ENCODE measurements at regions not wholly inside any gene's neighbourhood (a gene's known extent, or its start where the extent isn't known, plus 50 kb on each side); places are given as distances from the start of the nearest gene placed in this dataset.

- TF ChIP-seq ZNF426 (tag by site-specific recombination; IDR thresholded peaks at IDR 0.05) (no peak), ZNF624 (tag by site-specific recombination; IDR thresholded peaks at IDR 0.05) (no peak), BCL11B (tag by site-specific recombination; IDR thresholded peaks at IDR 0.05; ENCODE audit: low read depth) (no peak), PBX3 (CRISPR knock-in tag; IDR thresholded peaks at IDR 0.05) (no peak), ZNF394 (tag by site-specific recombination; IDR thresholded peaks at IDR 0.05; ENCODE audit: borderline replicate concordance) (no peak), ZNF791 (tag by site-specific recombination; IDR thresholded peaks at IDR 0.05) (no peak), WT1 (tag by site-specific recombination; IDR thresholded peaks at IDR 0.05) (no peak), ZNF639 (tag by site-specific recombination; IDR thresholded peaks at IDR 0.05) (no peak), ZBTB20 (tag by site-specific recombination; IDR thresholded peaks at IDR 0.05) (no peak), IKZF3 (tag by site-specific recombination; IDR thresholded peaks at IDR 0.05) (no peak), GLI4 (tag by site-specific recombination; IDR thresholded peaks at IDR 0.05) (no peak), ZNF423 (tag by site-specific recombination; IDR thresholded peaks at IDR 0.05) (no peak), KLF10 (tag by site-specific recombination; IDR thresholded peaks at IDR 0.05) (no peak), ZNF157 (tag by site-specific recombination; IDR thresholded peaks at IDR 0.05) (no peak), ZNF830 (tag by site-specific recombination; IDR thresholded peaks at IDR 0.05; ENCODE audit: low read depth) (no peak), ZXDB (tag by site-specific recombination; IDR thresholded peaks at IDR 0.05) (no peak), ZNF184 (tag by site-specific recombination; IDR thresholded peaks at IDR 0.05) (no peak)
- TF ChIP-seq, protein P1, sequence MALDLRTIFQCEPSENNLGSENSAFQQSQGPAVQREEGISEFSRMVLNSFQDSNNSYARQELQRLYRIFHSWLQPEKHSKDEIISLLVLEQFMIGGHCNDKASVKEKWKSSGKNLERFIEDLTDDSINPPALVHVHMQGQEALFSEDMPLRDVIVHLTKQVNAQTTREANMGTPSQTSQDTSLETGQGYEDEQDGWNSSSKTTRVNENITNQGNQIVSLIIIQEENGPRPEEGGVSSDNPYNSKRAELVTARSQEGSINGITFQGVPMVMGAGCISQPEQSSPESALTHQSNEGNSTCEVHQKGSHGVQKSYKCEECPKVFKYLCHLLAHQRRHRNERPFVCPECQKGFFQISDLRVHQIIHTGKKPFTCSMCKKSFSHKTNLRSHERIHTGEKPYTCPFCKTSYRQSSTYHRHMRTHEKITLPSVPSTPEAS (tag by site-specific recombination; IDR thresholded peaks at IDR 0.05) = no peak
- TF ChIP-seq, protein P2, sequence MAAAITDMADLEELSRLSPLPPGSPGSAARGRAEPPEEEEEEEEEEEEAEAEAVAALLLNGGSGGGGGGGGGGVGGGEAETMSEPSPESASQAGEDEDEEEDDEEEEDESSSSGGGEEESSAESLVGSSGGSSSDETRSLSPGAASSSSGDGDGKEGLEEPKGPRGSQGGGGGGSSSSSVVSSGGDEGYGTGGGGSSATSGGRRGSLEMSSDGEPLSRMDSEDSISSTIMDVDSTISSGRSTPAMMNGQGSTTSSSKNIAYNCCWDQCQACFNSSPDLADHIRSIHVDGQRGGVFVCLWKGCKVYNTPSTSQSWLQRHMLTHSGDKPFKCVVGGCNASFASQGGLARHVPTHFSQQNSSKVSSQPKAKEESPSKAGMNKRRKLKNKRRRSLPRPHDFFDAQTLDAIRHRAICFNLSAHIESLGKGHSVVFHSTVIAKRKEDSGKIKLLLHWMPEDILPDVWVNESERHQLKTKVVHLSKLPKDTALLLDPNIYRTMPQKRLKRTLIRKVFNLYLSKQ (tag by site-specific recombination; IDR thresholded peaks at IDR 0.05; ENCODE audit: borderline replicate concordance) = no peak
- TF ChIP-seq, protein P3, sequence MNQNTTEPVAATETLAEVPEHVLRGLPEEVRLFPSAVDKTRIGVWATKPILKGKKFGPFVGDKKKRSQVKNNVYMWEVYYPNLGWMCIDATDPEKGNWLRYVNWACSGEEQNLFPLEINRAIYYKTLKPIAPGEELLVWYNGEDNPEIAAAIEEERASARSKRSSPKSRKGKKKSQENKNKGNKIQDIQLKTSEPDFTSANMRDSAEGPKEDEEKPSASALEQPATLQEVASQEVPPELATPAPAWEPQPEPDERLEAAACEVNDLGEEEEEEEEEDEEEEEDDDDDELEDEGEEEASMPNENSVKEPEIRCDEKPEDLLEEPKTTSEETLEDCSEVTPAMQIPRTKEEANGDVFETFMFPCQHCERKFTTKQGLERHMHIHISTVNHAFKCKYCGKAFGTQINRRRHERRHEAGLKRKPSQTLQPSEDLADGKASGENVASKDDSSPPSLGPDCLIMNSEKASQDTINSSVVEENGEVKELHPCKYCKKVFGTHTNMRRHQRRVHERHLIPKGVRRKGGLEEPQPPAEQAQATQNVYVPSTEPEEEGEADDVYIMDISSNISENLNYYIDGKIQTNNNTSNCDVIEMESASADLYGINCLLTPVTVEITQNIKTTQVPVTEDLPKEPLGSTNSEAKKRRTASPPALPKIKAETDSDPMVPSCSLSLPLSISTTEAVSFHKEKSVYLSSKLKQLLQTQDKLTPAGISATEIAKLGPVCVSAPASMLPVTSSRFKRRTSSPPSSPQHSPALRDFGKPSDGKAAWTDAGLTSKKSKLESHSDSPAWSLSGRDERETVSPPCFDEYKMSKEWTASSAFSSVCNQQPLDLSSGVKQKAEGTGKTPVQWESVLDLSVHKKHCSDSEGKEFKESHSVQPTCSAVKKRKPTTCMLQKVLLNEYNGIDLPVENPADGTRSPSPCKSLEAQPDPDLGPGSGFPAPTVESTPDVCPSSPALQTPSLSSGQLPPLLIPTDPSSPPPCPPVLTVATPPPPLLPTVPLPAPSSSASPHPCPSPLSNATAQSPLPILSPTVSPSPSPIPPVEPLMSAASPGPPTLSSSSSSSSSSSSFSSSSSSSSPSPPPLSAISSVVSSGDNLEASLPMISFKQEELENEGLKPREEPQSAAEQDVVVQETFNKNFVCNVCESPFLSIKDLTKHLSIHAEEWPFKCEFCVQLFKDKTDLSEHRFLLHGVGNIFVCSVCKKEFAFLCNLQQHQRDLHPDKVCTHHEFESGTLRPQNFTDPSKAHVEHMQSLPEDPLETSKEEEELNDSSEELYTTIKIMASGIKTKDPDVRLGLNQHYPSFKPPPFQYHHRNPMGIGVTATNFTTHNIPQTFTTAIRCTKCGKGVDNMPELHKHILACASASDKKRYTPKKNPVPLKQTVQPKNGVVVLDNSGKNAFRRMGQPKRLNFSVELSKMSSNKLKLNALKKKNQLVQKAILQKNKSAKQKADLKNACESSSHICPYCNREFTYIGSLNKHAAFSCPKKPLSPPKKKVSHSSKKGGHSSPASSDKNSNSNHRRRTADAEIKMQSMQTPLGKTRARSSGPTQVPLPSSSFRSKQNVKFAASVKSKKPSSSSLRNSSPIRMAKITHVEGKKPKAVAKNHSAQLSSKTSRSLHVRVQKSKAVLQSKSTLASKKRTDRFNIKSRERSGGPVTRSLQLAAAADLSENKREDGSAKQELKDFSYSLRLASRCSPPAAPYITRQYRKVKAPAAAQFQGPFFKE (tag by site-specific recombination; IDR thresholded peaks at IDR 0.05; ENCODE audit: borderline replicate concordance) = no peak
- Histone ChIP-seq H3K27ac (ENCODE audit: extremely low read depth, low read depth, low read length) (no peak overlapping the region), H3K4me1 (ENCODE audit: control insufficient read depth, insufficient read depth, low read length) (no peaks in the 10 kb centered on the region), H3K36me3 (ENCODE audit: control insufficient read depth in 2 of 2, insufficient read depth in 1 of 2, low read length in 2 of 2) (no peaks in the 10 kb centered on the region), H3K9me3 (ENCODE audit: control insufficient read depth, insufficient read depth, low read depth, low read length) (no peaks in the 10 kb centered on the region), H3K4me3 (ENCODE audit: low read depth, low read length) (no peak overlapping the region)
- POLR2A ChIA-PET = no interaction called here
- CTCF ChIA-PET = interaction anchor here (0.7 kb wide), 1 partner anchor 58 kb away, joined by 3 read pairs; no protein-coding TSS in a partner anchor
Measured at GRCh38 chr15:96586901-96587300, 256.4 kb downstream of the NR2F2 start.

All from HEK293 (cell line).